ENCODE measurements at regions not wholly inside any gene's neighbourhood (a gene's known extent, or its start where the extent isn't known, plus 50 kb on each side); places are given as distances from the start of the nearest gene placed in this dataset.
"Not testable (repeated sequence)": the region's sequence is repeated elsewhere in the genome, so short reads cannot be mapped to it uniquely, and the experiment has no call there.

- not testable (repeated sequence) for TF ChIP-seq CTCF, POLR2A (IDR thresholded peaks at IDR 0.05)
Measured at GRCh38 chr22:11060797-11061196, 4467.2 kb upstream of the OR11H1 start.

Data from lower leg skin (tissue), 3 donors.